ENCODE measurements at regions not wholly inside any gene's neighbourhood (a gene's known extent, or its start where the extent isn't known, plus 50 kb on each side); places are given as distances from the start of the nearest gene placed in this dataset.

DNA sequence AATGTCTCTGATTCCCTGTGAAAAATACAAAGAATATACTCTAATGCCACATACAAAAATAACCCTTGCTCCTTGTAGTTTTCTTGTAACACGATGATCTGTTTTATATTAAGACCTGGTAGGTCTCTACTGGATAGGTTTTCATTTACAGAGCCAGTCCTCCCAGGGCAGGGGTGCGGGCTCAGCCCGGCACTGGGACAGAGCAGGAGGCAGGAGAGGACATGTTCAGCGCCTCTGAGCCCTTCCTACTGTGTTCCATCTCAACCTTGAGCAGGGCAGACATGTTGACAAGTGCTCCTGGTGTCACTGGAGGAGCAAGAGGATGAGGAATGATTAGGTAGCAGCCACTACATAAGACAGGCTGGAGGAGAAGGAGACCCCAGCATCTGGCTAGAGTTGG is 335.5 kb downstream of the INSIG2 start:
- TF ChIP-seq ZNF274 (IDR thresholded peaks at IDR 0.05; ENCODE audit: low read depth, low read length): no peak
- no peak for TF ChIP-seq SUZ12 (IDR thresholded peaks at IDR 0.05; ENCODE audit: extremely low read depth, insufficient read depth, insufficient read length)

Measured in NT2/D1 (cell line).